ENCODE measurements at regions not wholly inside any gene's neighbourhood (a gene's known extent, or its start where the extent isn't known, plus 50 kb on each side); places are given as distances from the start of the nearest gene placed in this dataset.

DNA sequence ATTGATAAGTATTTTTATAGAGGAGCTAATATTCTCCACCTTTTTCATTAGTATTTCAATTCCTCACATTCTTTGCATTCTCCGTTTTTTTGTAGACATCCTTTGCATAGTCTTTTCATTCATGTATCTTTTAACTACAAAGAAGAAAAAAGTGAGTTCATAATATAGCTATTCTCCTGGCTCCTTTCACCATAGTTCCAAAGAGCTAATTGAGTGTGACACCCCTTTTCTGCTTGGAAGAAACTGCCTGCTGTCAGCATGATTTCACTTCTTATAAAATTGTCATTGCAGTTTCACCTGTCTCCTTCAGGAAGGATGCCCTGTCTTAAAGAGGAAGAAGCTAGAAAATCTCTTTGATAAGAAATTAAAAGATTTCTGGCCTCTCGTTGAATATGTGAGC, 991.1 kb downstream of the KCNT2 start:
- H3K27me3 ChIP-seq (ENCODE audit: control insufficient read depth, insufficient read depth, low read length) = no peaks in the 10 kb centered on the region
- no peaks in the 10 kb centered on the region for H3K36me3 ChIP-seq (ENCODE audit: control insufficient read depth, insufficient read depth, low read length)
- Mint-ChIP-seq H3K9me3 (peaks cover 1 to 9% (median 4%) of the 10 kb centered on the region in 7 donors), H3K4me3 (no peak overlapping the region), H3K4me1 (no peaks in the 10 kb centered on the region), H3K27me3 (no peaks in the 10 kb centered on the region), H3K36me3 (no peaks in the 10 kb centered on the region), H3K27ac (no peak overlapping the region)
- no peak overlapping the region for H3K27ac ChIP-seq (ENCODE audit: insufficient read depth, low read length, poor library complexity, severe bottlenecking)
- H3K9me3 ChIP-seq (ENCODE audit: control insufficient read depth in 2 of 2, low read length in 2 of 2) = no peaks in the 10 kb centered on the region
- no peaks in the 10 kb centered on the region for H3K4me1 ChIP-seq (ENCODE audit: control insufficient read depth, insufficient read depth, low read length, poor library complexity, severe bottlenecking)
- no peak for ATAC-seq (ENCODE audit: low read depth in 2 of 2)
- no peak overlapping the region for H3K4me3 ChIP-seq (ENCODE audit: low read depth, low read length)
- no peak for DNase-seq

DNA sequence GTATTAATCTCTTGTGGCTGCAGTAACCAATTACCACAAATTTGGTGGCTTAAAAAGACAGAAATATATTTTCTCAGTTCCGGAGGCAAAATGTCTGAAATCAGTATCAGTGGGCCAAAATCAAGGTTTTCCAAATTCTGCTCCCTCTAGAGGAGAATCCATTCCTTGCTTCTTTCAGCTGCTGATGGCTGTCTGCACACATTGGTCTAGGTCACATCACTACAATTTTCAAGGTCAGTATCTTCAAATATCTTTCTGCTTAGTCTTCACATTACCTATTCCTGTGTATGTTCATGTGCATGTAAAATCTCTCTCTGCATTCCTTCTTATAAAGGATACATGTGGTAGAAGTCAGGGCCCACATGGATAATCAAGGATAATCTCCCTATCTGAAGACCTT, 999.4 kb downstream of the KCNT2 start:
- no peak for DNase-seq
- no peak for ATAC-seq (ENCODE audit: low read depth in 2 of 2)

DNA sequence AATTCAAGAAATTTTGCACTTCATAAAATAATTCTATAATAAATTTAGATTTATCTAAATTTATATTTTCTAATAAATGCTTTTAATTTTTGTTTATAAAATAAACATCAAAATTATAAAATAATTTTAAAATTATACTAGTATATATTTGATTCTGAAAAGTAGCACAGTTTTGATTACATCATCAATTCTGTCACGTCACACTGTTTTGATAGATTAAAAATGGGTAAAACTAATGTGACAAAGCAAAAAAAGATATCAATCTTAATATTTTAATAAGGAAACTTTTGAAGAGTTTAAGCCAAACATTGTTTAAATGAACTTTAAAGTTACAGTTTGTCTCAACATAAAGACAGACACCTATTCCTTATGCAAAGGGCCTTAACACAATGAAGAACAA, 1001.8 kb downstream of the KCNT2 start:
- H3K27ac ChIP-seq (ENCODE audit: insufficient read depth, low read length, poor library complexity, severe bottlenecking) = no peak overlapping the region
- no peaks in the 10 kb centered on the region for H3K4me1 ChIP-seq (ENCODE audit: control insufficient read depth, insufficient read depth, low read length, poor library complexity, severe bottlenecking)
- no peak for DNase-seq
- H3K36me3 ChIP-seq (ENCODE audit: control insufficient read depth, insufficient read depth, low read length) = no peaks in the 10 kb centered on the region
- ATAC-seq (ENCODE audit: low read depth in 2 of 2) = no peak
- Mint-ChIP-seq H3K27me3 (no peaks in the 10 kb centered on the region), H3K27ac (no peak overlapping the region), H3K36me3 (no peaks in the 10 kb centered on the region), H3K9me3 (peaks cover 0 to 17% (median 6%) of the 10 kb centered on the region in 7 donors), H3K4me1 (no peaks in the 10 kb centered on the region), H3K4me3 (no peak overlapping the region)
- no peaks in the 10 kb centered on the region for H3K27me3 ChIP-seq (ENCODE audit: control insufficient read depth, insufficient read depth, low read length)
- no peaks in the 10 kb centered on the region for H3K9me3 ChIP-seq (ENCODE audit: control insufficient read depth in 2 of 2, low read length in 2 of 2)
- no peak overlapping the region for H3K4me3 ChIP-seq (ENCODE audit: low read depth, low read length)

More for the DNA sequence above, 999.4 kb downstream of the KCNT2 start:
- H3K36me3 ChIP-seq (ENCODE audit: control insufficient read depth, insufficient read depth, low read length) = no peaks in the 10 kb centered on the region
- H3K4me1 ChIP-seq (ENCODE audit: control insufficient read depth, insufficient read depth, low read length, poor library complexity, severe bottlenecking) = no peaks in the 10 kb centered on the region
- no peak overlapping the region for H3K27ac ChIP-seq (ENCODE audit: insufficient read depth, low read length, poor library complexity, severe bottlenecking)
- no peak overlapping the region for H3K4me3 ChIP-seq (ENCODE audit: low read depth, low read length)
- H3K27me3 Mint-ChIP-seq = no peaks in the 10 kb centered on the region
- H3K4me3 Mint-ChIP-seq = no peak overlapping the region
- H3K9me3 Mint-ChIP-seq = peaks cover 0 to 19% (median 4%) of the 10 kb centered on the region in 7 donors
- H3K9me3 ChIP-seq (ENCODE audit: control insufficient read depth in 2 of 2, low read length in 2 of 2) = no peaks in the 10 kb centered on the region
- H3K27ac Mint-ChIP-seq = no peak overlapping the region
- no peaks in the 10 kb centered on the region for H3K4me1 Mint-ChIP-seq
- H3K36me3 Mint-ChIP-seq = no peaks in the 10 kb centered on the region
- no peaks in the 10 kb centered on the region for H3K27me3 ChIP-seq (ENCODE audit: control insufficient read depth, insufficient read depth, low read length)

DNA sequence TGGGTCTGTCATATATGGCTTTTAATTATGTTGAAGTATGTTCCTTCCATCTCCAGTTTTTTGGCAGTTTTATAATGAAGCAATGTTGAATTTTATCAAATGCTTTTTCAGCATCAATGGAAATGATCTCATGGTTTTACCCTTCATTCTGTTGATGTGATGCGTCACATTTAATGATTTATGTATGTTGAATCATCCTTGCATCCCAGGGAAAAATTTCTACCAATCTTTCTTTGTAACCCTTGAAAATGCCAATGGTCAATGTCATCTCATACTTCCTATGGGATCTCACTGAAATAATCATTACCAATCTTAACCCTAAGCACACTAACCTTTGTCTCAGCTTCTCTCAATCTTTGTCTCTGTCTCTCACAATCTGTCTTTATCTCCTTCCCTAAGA, 1004.0 kb downstream of the KCNT2 start:
- no peak overlapping the region for H3K4me3 Mint-ChIP-seq
- no peaks in the 10 kb centered on the region for H3K27me3 Mint-ChIP-seq
- Histone ChIP-seq H3K9me3 (ENCODE audit: control insufficient read depth in 2 of 2, low read length in 2 of 2) (no peaks in the 10 kb centered on the region), H3K27me3 (ENCODE audit: control insufficient read depth, insufficient read depth, low read length) (no peaks in the 10 kb centered on the region), H3K36me3 (ENCODE audit: control insufficient read depth, insufficient read depth, low read length) (no peaks in the 10 kb centered on the region), H3K4me3 (ENCODE audit: low read depth, low read length) (no peak overlapping the region), H3K27ac (ENCODE audit: insufficient read depth, low read length, poor library complexity, severe bottlenecking) (no peak overlapping the region), H3K4me1 (ENCODE audit: control insufficient read depth, insufficient read depth, low read length, poor library complexity, severe bottlenecking) (no peaks in the 10 kb centered on the region)
- H3K4me1 Mint-ChIP-seq = no peaks in the 10 kb centered on the region
- H3K36me3 Mint-ChIP-seq = no peaks in the 10 kb centered on the region
- DNase-seq (no peak), ATAC-seq (ENCODE audit: low read depth in 2 of 2) (no peak)
- peaks cover 0 to 14% (median 4%) of the 10 kb centered on the region in 7 donors for H3K9me3 Mint-ChIP-seq
- H3K27ac Mint-ChIP-seq = no peak overlapping the region

DNA sequence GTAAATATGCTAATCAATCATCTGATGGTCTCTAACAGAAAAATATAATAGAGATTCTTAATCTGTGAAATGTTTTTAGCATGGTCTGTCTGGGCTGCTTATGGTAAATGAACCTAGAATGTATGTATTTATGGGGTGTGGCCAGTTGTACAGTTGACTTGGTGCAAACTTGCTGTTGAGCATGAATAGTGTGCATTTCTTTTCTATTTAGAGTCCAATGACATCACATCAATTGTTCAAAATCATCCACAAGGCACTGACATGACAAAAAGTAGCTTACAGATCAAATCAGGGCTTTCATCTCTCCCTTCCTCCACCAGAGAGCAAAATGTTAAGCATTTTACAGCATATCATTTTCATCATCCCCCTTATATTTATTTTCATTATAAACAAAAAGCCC, 1010.3 kb downstream of the KCNT2 start:
- ATAC-seq (ENCODE audit: low read depth in 2 of 2) = no peak
- H3K4me3 Mint-ChIP-seq = peak overlapping the region in 1 of 4 donors; percentile 8
- DNase-seq = no peak
- no peaks in the 10 kb centered on the region for H3K27me3 ChIP-seq (ENCODE audit: control insufficient read depth, insufficient read depth, low read length)
- no peaks in the 10 kb centered on the region for H3K4me1 ChIP-seq (ENCODE audit: control insufficient read depth, insufficient read depth, low read length, poor library complexity, severe bottlenecking)
- no peaks in the 10 kb centered on the region for H3K27me3 Mint-ChIP-seq
- H3K4me1 Mint-ChIP-seq = no peaks in the 10 kb centered on the region
- no peaks in the 10 kb centered on the region for H3K9me3 ChIP-seq (ENCODE audit: control insufficient read depth in 2 of 2, low read length in 2 of 2)
- no peaks in the 10 kb centered on the region for H3K36me3 Mint-ChIP-seq
- H3K9me3 Mint-ChIP-seq = peaks cover 0 to 5% (median 2%) of the 10 kb centered on the region in 7 donors
- no peak overlapping the region for H3K27ac ChIP-seq (ENCODE audit: insufficient read depth, low read length, poor library complexity, severe bottlenecking)
- no peak overlapping the region for H3K27ac Mint-ChIP-seq
- H3K4me3 ChIP-seq (ENCODE audit: low read depth, low read length) = no peak overlapping the region
- no peaks in the 10 kb centered on the region for H3K36me3 ChIP-seq (ENCODE audit: control insufficient read depth, insufficient read depth, low read length)

DNA sequence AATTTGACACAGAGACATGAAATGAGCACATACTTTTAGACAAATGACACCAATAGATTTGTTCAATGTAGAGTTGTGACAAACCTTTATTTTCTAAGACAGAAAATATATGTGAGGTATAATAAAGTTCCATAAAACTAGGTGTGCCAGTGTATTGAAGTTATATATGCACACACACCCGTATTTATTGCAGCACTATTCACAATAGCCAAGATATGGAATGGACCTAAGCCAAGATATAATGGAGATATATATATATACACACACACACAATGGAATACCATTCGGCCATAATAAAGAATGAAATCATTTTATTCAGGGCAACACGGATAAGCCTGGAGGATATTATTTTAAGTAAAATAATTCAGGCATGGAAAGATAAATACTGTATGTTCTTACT, 1013.5 kb downstream of the KCNT2 start:
- no peaks in the 10 kb centered on the region for H3K9me3 ChIP-seq (ENCODE audit: control insufficient read depth in 2 of 2, low read length in 2 of 2)
- no peak overlapping the region for H3K4me3 ChIP-seq (ENCODE audit: low read depth, low read length)
- Mint-ChIP-seq H3K36me3 (no peaks in the 10 kb centered on the region), H3K4me3 (no peak overlapping the region), H3K27ac (no peak overlapping the region), H3K27me3 (no peaks in the 10 kb centered on the region), H3K4me1 (no peaks in the 10 kb centered on the region), H3K9me3 (peaks cover 0 to 6% (median 0%) of the 10 kb centered on the region in 7 donors)
- H3K27me3 ChIP-seq (ENCODE audit: control insufficient read depth, insufficient read depth, low read length) = no peaks in the 10 kb centered on the region
- no peaks in the 10 kb centered on the region for H3K36me3 ChIP-seq (ENCODE audit: control insufficient read depth, insufficient read depth, low read length)
- no peak for ATAC-seq (ENCODE audit: low read depth in 2 of 2)
- no peak overlapping the region for H3K27ac ChIP-seq (ENCODE audit: insufficient read depth, low read length, poor library complexity, severe bottlenecking)
- no peaks in the 10 kb centered on the region for H3K4me1 ChIP-seq (ENCODE audit: control insufficient read depth, insufficient read depth, low read length, poor library complexity, severe bottlenecking)
- DNase-seq = no peak

DNA sequence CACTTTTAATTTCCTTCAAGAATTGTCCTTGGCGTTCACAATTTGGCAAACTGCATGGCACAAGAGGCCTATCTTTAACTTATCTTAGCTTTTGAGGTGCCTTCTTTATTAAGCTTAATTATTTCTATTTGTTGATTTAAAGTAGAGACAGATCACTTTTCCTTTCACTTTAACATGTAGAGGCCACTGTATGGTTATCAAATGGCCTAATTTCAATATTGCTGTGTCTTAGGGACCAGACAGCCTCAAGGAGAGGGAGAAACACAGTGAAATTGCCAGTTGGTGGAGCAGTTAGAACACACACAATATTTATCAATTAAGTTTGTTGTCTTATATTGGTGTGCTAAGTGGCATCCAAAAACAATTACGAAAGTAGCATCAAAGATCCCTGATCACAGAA, 1013.9 kb downstream of the KCNT2 start:
- Mint-ChIP-seq H3K36me3 (no peaks in the 10 kb centered on the region), H3K4me1 (no peaks in the 10 kb centered on the region), H3K27me3 (no peaks in the 10 kb centered on the region), H3K4me3 (no peak overlapping the region), H3K9me3 (peaks cover 0 to 6% (median 0%) of the 10 kb centered on the region in 7 donors), H3K27ac (no peak overlapping the region)
- H3K27ac ChIP-seq (ENCODE audit: insufficient read depth, low read length, poor library complexity, severe bottlenecking) = no peak overlapping the region
- no peaks in the 10 kb centered on the region for H3K27me3 ChIP-seq (ENCODE audit: control insufficient read depth, insufficient read depth, low read length)
- no peaks in the 10 kb centered on the region for H3K36me3 ChIP-seq (ENCODE audit: control insufficient read depth, insufficient read depth, low read length)
- H3K4me3 ChIP-seq (ENCODE audit: low read depth, low read length) = no peak overlapping the region
- H3K9me3 ChIP-seq (ENCODE audit: control insufficient read depth in 2 of 2, low read length in 2 of 2) = no peaks in the 10 kb centered on the region
- DNase-seq (no peak), ATAC-seq (ENCODE audit: low read depth in 2 of 2) (no peak)
- no peaks in the 10 kb centered on the region for H3K4me1 ChIP-seq (ENCODE audit: control insufficient read depth, insufficient read depth, low read length, poor library complexity, severe bottlenecking)

DNA sequence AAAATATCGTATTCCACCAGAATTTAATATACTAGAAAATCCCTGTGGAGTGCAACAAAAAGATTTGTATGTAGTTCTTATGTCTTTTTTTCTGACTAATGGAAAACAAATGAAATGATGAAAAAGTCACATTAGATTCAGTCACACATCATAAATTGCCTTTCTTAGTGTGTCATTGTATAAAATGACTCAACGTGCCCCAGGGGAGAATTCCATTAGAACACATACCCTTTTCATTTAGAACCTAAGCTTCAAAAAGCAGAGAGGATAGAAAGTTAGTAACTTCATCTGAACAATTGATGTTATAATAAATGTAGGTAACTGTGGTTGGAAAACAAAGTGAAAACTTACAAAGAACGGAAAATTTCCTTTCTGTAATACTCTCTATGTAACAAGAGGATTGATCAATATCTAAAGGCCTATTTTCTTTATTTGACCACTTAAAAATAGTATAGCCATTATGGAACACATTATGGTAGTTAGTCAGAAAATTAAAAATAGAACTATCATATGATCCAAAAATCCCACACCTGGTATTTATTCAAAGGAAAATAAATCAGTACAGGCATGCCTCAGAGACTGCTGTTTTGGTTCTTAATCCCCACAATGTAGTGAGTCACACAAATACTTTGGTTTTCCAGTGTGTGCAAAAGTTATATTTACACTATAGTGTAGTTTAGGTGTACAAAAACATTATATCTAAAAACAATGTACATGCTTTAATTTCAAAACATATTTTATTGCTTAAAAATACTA, 1016.1 kb downstream of the KCNT2 start:
- DNase-seq (no peak), ATAC-seq (ENCODE audit: low read depth in 2 of 2) (no peak)
- Mint-ChIP-seq H3K4me1 (no peaks in the 10 kb centered on the region), H3K4me3 (no peak overlapping the region), H3K27ac (no peak overlapping the region), H3K27me3 (no peaks in the 10 kb centered on the region), H3K9me3 (peaks cover 0 to 7% (median 3%) of the 10 kb centered on the region in 7 donors), H3K36me3 (no peaks in the 10 kb centered on the region)
- Histone ChIP-seq H3K27me3 (ENCODE audit: control insufficient read depth, insufficient read depth, low read length) (no peaks in the 10 kb centered on the region), H3K4me3 (ENCODE audit: low read depth, low read length) (no peak overlapping the region), H3K27ac (ENCODE audit: insufficient read depth, low read length, poor library complexity, severe bottlenecking) (no peak overlapping the region), H3K9me3 (ENCODE audit: control insufficient read depth in 2 of 2, low read length in 2 of 2) (no peaks in the 10 kb centered on the region), H3K36me3 (ENCODE audit: control insufficient read depth, insufficient read depth, low read length) (no peaks in the 10 kb centered on the region), H3K4me1 (ENCODE audit: control insufficient read depth, insufficient read depth, low read length, poor library complexity, severe bottlenecking) (no peaks in the 10 kb centered on the region)

Measured in CD4-positive, CD25-positive, alpha-beta regulatory T cell (primary cell).